SHP77 (cell line): ENCODE measurements at regions not wholly inside any gene's neighbourhood (a gene's known extent, or its start where the extent isn't known, plus 50 kb on each side); places are given as distances from the start of the nearest gene placed in this dataset.
"Not testable (repeated sequence)": the region's sequence is repeated elsewhere in the genome, so short reads cannot be mapped to it uniquely, and the experiment has no call there.

Experiments used
- DNase-seq, 2 experiments: peaks; one replicate each; lab custom pipeline; 2025; lab: John Stamatoyannopoulos, UW

DNA sequence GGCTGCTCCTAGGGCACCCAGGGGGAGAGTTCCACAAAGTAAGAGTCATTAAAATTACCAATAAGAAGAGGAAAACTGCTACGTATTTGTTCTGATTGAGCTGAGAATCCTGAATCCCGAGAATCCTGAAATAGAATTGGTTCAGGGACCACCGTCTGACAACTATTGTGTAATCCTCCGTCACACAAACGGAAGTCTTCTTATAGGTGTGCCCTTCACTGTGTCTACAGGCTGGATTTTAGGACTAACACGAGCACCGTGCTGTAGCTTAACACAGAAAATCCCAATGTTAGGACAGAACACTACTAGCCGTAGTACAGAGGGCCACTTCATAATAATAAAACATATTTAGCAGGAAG lies 50.6 kb upstream of the RNF182 start:
- peak in 1 of 2 experiments; percentile 37 for DNase-seq

DNA sequence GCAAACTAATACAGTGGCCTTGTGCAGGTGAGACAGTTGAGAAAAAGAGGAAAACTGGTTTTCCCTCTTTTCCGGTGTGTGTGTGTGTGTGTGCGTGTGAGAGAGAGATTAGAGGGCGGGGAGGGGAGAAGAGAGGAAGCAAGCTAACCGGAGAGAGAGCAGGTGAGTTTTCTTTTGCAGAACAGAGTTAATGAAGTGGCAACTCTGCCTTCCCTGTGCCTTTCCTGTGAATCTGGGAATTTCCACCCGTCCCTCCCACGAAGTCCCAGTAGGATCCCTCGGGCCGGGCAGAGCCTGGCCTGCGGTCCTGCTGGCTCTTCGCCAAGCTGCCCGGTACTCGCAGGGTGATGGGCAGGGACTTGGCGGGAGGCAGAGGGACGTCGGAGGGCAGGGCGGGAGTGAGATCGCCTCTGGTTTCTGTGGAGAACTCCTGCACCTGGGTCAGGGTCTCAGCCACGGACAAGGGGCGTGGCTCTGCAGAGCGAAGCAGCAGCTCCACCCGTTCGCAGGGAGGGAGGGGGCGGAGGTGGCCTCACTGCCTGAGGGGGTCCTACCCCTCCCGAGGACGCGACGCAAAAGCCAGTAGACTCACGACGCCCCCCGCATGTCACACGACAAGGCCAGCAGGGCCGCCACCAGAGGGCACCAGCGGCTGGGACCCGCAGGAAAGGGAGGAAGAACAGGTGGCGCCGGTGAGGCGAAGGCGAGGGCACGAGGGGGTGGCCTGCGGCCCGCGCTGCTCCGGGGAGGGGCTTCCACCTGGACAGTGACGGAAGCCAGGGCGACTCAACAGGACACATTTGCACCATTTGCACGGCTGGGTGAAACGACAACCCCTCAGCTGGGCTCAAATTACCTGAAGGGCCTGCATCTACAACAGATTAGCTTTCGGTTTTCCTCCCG lies 51.2 kb upstream of the RNF182 start:
- DNase-seq, result peak; percentile 66 to 79

DNA sequence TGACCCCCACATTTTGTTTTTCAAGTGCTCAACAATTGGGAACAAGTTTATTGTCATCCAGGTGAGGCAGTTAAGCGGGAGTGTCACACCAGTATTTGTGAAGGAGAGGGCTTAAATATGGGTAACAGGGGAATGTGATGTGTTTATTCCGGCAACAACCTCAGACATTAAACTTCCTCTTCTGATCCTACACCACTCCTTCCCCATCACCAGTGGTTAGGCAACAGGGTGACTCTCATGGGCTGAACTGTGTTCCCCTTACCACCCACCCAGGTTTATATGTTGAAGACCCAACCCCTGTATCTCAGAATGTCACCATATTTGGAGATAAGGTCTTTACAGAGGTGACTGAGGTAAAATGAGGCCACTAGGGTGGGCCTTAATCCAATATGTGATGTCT lies 52.1 kb upstream of the RNF182 start:
- DNase-seq, result no peak

DNA sequence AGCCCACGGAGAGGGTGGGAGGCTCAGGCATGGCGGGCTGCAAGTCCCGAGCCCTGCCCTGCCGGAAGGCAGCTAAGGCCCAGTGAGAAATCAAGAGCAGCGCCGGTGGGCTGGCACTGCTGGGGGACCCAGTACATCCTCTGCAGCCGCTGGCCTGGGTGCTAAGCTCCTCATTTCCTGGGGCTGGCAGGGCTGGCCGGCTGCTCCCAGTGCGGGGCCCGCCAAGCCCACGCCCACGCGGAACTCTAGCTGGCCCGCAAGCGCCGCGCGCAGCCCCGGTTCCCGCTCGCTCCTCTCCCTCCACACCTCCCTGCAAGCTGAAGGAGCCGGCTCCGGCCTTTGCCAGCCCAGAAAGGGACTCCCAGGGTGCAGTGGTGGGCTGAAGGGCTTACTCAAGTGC lies 52.7 kb upstream of the RNF182 start:
- not testable (repeated sequence) for DNase-seq

DNA sequence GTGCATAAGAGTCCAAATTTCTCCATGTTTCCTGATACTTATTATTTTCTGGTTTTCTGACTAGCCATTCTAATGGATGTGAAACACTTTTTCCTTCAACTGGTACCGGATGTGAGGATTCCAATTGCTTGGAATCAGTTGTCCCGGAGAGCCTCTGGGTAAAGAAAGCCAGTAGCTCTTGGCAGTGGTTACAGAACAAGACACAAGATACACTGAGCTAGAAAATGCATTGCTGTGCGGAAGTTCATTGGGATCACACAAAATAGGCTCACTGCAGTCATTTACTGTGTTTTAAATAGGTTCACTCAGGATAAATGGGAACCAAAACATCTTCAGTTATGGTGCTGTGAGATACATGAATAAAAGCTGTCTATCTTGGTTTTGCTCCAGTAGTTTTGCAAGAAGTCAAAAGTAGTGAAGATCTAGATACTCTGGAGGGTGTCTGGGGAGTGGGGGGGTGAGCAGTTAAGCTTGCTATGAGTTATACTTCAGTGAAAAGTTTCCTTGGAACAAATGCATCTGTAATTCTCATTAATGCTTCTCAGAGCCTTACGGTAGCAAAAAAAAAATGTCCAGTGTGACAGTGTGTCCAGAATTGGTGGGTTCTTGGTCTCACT lies 54.4 kb upstream of the RNF182 start:
- DNase-seq, result no peak

DNA sequence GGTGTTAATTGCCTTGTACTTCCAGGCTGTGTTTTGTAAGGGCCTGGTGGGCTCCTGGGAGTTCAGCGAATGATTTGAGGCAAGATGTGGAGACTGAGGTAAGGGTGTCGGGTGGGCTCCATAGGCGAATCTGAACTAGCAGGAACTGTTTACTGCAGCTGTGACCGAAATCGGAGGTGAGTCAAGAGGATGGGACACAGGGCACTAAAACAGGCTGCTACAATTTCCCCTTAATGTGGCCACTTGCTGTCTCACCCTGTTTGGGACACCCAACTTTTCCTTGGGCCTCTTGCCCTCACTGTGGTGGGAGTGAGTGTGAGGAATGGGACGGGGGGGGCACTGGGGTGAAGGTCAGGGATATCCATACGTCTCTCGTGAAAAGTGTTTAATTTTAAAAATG lies 53.9 kb upstream of the MCUR1 start:
- DNase-seq, result no peak

GRCh38 chr6:13866301-13866700 lies 51.9 kb upstream of the MCUR1 start:
- DNase-seq, result no peak

- no peak for DNase-seq
Observed at GRCh38 chr6:13865141-13865540, 50.8 kb upstream of the MCUR1 start.

- DNase-seq, result not testable (repeated sequence)
Observed at GRCh38 chr6:13864669-13865068, 50.3 kb upstream of the MCUR1 start.
